Sigmoid colon (tissue), 6 donors: ENCODE measurements at regions not wholly inside any gene's neighbourhood (a gene's known extent, or its start where the extent isn't known, plus 50 kb on each side); places are given as distances from the start of the nearest gene placed in this dataset.
"Not testable (repeated sequence)": the region's sequence is repeated elsewhere in the genome, so short reads cannot be mapped to it uniquely, and the experiment has no call there.

ENCODE experiments used
- DNase-seq: peaks from one replicate; pipeline ENCODE4 v3.0.0-alpha.2; 2019
- H3K27ac ChIP-seq, 4 donors: fragments of 200-600 bp; sonication (generic); one replicate each; pipeline ENCODE4 v1.5.1; 2016 to 2019; ENCODE audit warnings: mild to moderate bottlenecking in 1 of 4
- H3K27me3 ChIP-seq, 3 donors: fragments of 200-600 bp; sonication (generic); one replicate each; pipeline ENCODE4 v1.5.1; 2019; ENCODE audit warnings: mild to moderate bottlenecking in 1 of 3
- H3K36me3 ChIP-seq, 4 donors: fragments of 200-600 bp; sonication (generic); one replicate each; pipeline ENCODE4 v1.5.1; 2016 to 2019
- H3K4me1 ChIP-seq, 4 donors: fragments of 200-600 bp; sonication (generic); one replicate each; pipeline ENCODE4 v1.5.1; 2017 to 2019
- H3K4me3 ChIP-seq, 4 donors: fragments of 200-600 bp; sonication (generic); one replicate each; pipeline ENCODE4 v1.5.1; 2017 to 2019; ENCODE audit warnings: mild to moderate bottlenecking in 2 of 4, moderate library complexity in 1 of 4
- H3K9me3 ChIP-seq, 4 donors: fragments of 200-600 bp in 3 of 4; sonication (generic) in 3 of 4; one replicate each; pipeline versions ENCODE4 v1.5.1 to v1.6.1; 2013 to 2019
- EP300 ChIP-seq, 4 donors: sonication (generic); formaldehyde crosslinking; IDR thresholded peaks; one replicate each; pipeline ENCODE4 v1.6.1; 2017; ENCODE audit warnings: antibody characterized with exemption in 4 of 4
- POLR2A ChIP-seq, 2 donors: fragments of 450-650 bp; IDR thresholded peaks; one replicate each; pipeline ENCODE4 v1.6.1; 2016; ENCODE audit warnings: antibody characterized with exemption in 2 of 2, mild to moderate bottlenecking in 2 of 2, moderate library complexity in 2 of 2
- POLR2AphosphoS5 ChIP-seq, 4 donors: sonication (generic); formaldehyde crosslinking; IDR thresholded peaks; one replicate each; pipeline ENCODE4 v1.6.1; 2017; ENCODE audit warnings: antibody characterized with exemption in 4 of 4
- WGBS, 2 donors: extraction: QIAGEN DNeasy Blood & Tissue Kit; methylation state at CpG; one replicate each; pipeline ENCODE4 v1.1.7; 2013; 5-methylcytosine and 5-hydroxymethylcytosine counted together
- intact Hi-C: fragments of 100-400 bp; cut with DNase I; formaldehyde crosslinking; loops from one replicate; pipeline ENCODE4 v1.15.1; 2023
- TF ChIP-seq, protein P1 (sequence below), 4 experiments: fragments of 450-650 bp in 3 of 4; fragments of 200-600 bp in 1 of 4; IDR thresholded peaks; one replicate each; pipeline ENCODE4 v1.5.1; 2016 to 2019; ENCODE audit warnings: antibody characterized with exemption in 4 of 4, mild to moderate bottlenecking in 3 of 4, moderate library complexity in 2 of 4
- donor health status: healthy with polysubstance abuse.
- donor health status: healthy.

DNA sequence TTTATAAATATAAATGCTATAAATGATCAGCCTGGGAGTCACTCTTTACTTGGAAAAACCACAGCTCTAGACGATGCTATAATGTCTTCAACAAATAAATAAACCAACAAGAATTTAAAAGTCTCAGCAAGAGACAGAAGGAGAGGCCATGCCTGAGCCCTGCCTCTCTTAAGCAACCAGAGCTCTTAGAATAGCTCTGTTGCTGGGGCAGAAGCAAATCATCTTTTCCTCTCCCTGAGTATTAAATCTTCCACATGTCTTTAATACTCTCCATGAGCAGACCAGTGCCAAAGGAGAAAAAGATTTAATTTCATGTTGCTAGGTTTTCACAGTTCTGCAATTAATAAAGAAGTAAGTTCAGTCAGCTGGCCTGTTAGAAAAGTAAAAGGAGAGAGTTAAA lies 408.0 kb upstream of the SLC30A5 start:
- TF ChIP-seq EP300 (IDR thresholded peaks at IDR 0.05) (no peak), POLR2AphosphoS5 (IDR thresholded peaks at IDR 0.05) (no peak), POLR2A (IDR thresholded peaks at IDR 0.05) (no peak)
- TF ChIP-seq, protein P1, sequence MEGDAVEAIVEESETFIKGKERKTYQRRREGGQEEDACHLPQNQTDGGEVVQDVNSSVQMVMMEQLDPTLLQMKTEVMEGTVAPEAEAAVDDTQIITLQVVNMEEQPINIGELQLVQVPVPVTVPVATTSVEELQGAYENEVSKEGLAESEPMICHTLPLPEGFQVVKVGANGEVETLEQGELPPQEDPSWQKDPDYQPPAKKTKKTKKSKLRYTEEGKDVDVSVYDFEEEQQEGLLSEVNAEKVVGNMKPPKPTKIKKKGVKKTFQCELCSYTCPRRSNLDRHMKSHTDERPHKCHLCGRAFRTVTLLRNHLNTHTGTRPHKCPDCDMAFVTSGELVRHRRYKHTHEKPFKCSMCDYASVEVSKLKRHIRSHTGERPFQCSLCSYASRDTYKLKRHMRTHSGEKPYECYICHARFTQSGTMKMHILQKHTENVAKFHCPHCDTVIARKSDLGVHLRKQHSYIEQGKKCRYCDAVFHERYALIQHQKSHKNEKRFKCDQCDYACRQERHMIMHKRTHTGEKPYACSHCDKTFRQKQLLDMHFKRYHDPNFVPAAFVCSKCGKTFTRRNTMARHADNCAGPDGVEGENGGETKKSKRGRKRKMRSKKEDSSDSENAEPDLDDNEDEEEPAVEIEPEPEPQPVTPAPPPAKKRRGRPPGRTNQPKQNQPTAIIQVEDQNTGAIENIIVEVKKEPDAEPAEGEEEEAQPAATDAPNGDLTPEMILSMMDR (IDR thresholded peaks at IDR 0.05), result no peak
- 58 to 65% methylated on average over 1 of the region's 1 CpG for WGBS, 2 donors
- H3K27me3 ChIP-seq, result no peaks in the 10 kb centered on the region
- intact Hi-C loops, result no loop called here
- peaks cover 0 to 5% (median 0%) of the 10 kb centered on the region in 4 donors for H3K4me1 ChIP-seq
- no peaks in the 10 kb centered on the region for H3K9me3 ChIP-seq
- no peak overlapping the region for H3K4me3 ChIP-seq
- no peak overlapping the region for H3K27ac ChIP-seq
- H3K36me3 ChIP-seq, result no peaks in the 10 kb centered on the region
- DNase-seq, result no peak

DNA sequence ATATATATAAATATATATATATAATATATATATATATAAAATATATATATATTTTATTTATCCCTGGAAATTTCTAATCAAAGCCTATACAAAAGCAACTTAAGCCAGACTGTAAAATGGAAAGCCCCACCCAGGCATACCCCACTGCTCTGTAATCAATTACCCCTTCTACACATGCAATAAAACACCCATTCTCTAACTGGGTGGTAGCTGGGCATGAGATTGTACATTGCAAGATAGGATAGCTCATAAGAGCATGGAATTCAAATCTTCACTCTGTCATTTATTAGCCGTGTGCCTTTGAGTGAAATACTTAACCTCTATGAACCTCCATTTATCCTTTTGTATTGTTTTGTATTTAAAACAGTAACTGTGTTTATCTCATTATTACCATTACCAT lies 405.3 kb upstream of the SLC30A5 start:
- Histone ChIP-seq H3K9me3 (peaks cover 0 to 5% (median 1%) of the 10 kb centered on the region in 4 donors), H3K27ac (no peak overlapping the region), H3K27me3 (no peaks in the 10 kb centered on the region), H3K4me3 (no peak overlapping the region), H3K4me1 (peaks cover 0 to under 1% (median 0%) of the 10 kb centered on the region in 4 donors), H3K36me3 (no peaks in the 10 kb centered on the region)
- TF ChIP-seq POLR2AphosphoS5 (IDR thresholded peaks at IDR 0.05) (no peak), EP300 (IDR thresholded peaks at IDR 0.05) (no peak), POLR2A (IDR thresholded peaks at IDR 0.05) (no peak)
- TF ChIP-seq, protein P1 (IDR thresholded peaks at IDR 0.05), result no peak
- intact Hi-C loops, result no loop called here
- no peak for DNase-seq
- 91 to 95% methylated on average over 1 of the region's 1 CpG for WGBS, 2 donors

DNA sequence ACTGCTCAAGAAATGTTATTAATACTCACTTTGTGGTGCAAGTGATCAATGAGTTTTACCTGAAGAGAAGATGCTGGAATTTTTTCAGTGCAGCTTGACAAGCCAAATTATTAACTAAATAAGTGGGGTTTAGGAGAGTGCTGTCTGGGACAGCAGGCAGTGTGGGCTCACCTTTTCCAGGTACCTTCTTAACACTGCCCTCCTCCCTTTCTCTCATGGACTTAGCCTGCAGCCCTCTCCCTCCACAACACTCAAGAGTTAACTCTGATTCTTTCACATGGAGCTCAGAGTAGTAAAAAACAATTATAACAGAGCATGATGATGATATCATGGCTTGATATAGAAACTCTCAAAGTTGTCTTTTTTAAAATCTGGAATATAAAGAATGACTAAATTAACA lies 404.8 kb upstream of the SLC30A5 start:
- no peak for DNase-seq
- intact Hi-C loops, result no loop called here
- TF ChIP-seq, protein P1 (IDR thresholded peaks at IDR 0.05), result no peak
- TF ChIP-seq POLR2AphosphoS5 (IDR thresholded peaks at IDR 0.05), result no peak

DNA sequence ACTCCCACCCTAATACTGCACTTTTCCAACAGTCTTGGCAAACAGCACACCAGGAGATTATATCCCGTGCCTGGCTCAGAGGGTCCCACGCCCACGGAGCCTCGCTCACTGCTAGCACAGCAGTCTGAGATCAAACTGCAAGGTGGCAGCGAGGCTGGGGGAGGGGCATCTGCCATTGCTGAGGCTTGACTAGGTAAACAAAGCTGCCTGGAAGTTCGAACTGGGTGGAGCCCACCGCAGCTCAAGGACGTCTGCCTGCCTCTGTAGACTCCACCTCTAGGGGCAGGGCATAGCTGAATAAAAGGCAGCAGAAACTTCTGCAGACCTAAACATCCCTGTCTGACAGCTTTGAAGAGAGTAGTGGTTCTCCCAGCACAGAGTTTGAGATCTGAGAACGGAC lies 401.9 kb upstream of the SLC30A5 start:
- DNase-seq, H3K36me3 ChIP-seq, H3K4me3 ChIP-seq, H3K27ac ChIP-seq, H3K4me1 ChIP-seq, H3K27me3 ChIP-seq, intact Hi-C loops, H3K9me3 ChIP-seq: not testable (repeated sequence)
- WGBS, 2 donors, result 72 to 86% methylated on average over 9 of the region's 9 CpGs

More for the DNA sequence above, 404.8 kb upstream of the SLC30A5 start:
- H3K27me3 ChIP-seq, result no peaks in the 10 kb centered on the region
- H3K9me3 ChIP-seq, result peaks cover 0 to 5% (median 1%) of the 10 kb centered on the region in 4 donors
- H3K4me1 ChIP-seq, result no peaks in the 10 kb centered on the region
- H3K4me3 ChIP-seq, result no peak overlapping the region
- no peak overlapping the region for H3K27ac ChIP-seq
- no peaks in the 10 kb centered on the region for H3K36me3 ChIP-seq

DNA sequence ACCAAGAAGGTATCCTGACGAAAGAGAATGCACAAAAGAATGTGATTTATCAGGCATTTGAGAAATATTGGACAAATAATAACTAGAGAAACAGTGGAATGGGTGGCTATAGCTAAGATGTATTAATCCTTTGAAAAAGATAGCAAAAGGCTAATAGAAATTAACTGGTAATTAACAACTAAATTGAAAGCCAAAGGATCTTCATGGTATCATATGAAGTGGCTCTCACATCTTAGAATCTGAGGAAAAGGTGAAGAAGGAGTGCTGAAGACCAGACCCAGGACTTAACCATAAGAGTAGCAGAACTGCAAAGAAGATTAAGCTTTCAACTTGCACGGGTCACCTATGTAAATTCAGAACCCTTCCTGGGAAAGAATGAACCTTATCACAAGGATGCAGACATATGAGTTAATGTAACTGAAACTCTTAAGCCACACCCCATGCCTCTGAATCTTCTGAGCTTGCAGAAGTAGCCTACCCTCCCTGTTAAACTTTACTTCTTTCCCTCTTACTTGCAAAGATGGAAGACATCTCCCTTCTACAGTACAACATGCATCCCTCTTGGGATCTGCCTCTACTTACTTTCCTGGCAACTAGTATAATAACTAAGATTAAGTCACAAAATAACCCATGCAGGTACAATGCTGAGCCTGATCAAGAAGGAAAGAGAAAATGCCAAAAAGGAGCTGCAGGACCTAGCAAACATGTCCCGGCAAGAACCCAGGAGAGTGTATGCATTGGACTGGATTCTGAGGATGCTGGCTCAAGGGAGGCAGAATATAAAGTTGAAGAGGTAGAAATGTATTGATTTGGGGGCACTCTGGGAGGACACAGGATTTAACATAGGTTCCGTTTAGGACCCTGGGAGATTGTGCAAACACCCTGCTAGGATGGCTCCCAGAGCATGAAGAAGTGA lies 395.5 kb upstream of the SLC30A5 start:
- peaks cover 0 to 4% (median 0%) of the 10 kb centered on the region in 4 donors for H3K9me3 ChIP-seq
- H3K4me3 ChIP-seq, result no peak overlapping the region
- H3K27ac ChIP-seq, result no peak overlapping the region
- no peaks in the 10 kb centered on the region for H3K27me3 ChIP-seq
- intact Hi-C loops, result no loop called here
- 83 to 85% methylated on average over 4 of the region's 4 CpGs for WGBS, 2 donors
- TF ChIP-seq POLR2A (IDR thresholded peaks at IDR 0.05), result no peak
- no peak for TF ChIP-seq EP300 (IDR thresholded peaks at IDR 0.05)
- TF ChIP-seq, protein P1 (IDR thresholded peaks at IDR 0.05), result no peak
- no peak for DNase-seq
- H3K36me3 ChIP-seq, result no peaks in the 10 kb centered on the region
- H3K4me1 ChIP-seq, result no peaks in the 10 kb centered on the region
